EH (cell line): ENCODE measurements at regions not wholly inside any gene's neighbourhood (a gene's known extent, or its start where the extent isn't known, plus 50 kb on each side); places are given as distances from the start of the nearest gene placed in this dataset.
A peak's percentile ranks its signal among the peaks of the same experiment; 100 is the strongest.
"Not testable (repeated sequence)": the region's sequence is repeated elsewhere in the genome, so short reads cannot be mapped to it uniquely, and the experiment has no call there.

Experiments used
- DNase-seq: peaks from one replicate; pipeline ENCODE4 v3.0.0-alpha.2; 2015; ENCODE audit warnings: low read depth

GRCh38 chr6:8361259-8361658 is 74.1 kb downstream of the SLC35B3 start:
- DNase-seq = no peak

- no peak for DNase-seq
Measured at GRCh38 chr6:8352966-8353340, 82.4 kb downstream of the SLC35B3 start.

GRCh38 chr6:8352335-8352965 is 82.9 kb downstream of the SLC35B3 start:
- DNase-seq = no peak

GRCh38 chr6:8343600-8343999 is 91.7 kb downstream of the SLC35B3 start:
- no peak for DNase-seq

- no peak for DNase-seq
Measured at GRCh38 chr6:8342241-8342819, 93.0 kb downstream of the SLC35B3 start.

- no peak for DNase-seq
Measured at GRCh38 chr6:8337147-8337546, 98.2 kb downstream of the SLC35B3 start.

GRCh38 chr6:8336406-8337057 is 98.8 kb downstream of the SLC35B3 start:
- no peak for DNase-seq

GRCh38 chr6:8335896-8336295 is 99.4 kb downstream of the SLC35B3 start:
- DNase-seq = no peak

GRCh38 chr6:8335381-8335780 is 100.0 kb downstream of the SLC35B3 start:
- no peak for DNase-seq

GRCh38 chr6:8334113-8334512 is 101.2 kb downstream of the SLC35B3 start:
- no peak for DNase-seq

GRCh38 chr6:8329562-8329961 is 105.8 kb downstream of the SLC35B3 start:
- no peak for DNase-seq

GRCh38 chr6:8325743-8326142 is 109.6 kb downstream of the SLC35B3 start:
- DNase-seq = peak; percentile 3

GRCh38 chr6:8322659-8323058 is 112.7 kb downstream of the SLC35B3 start:
- DNase-seq = no peak

GRCh38 chr6:8321671-8322404 is 113.5 kb downstream of the SLC35B3 start:
- DNase-seq = no peak

- no peak for DNase-seq
Measured at GRCh38 chr6:8315154-8315553, 120.2 kb downstream of the SLC35B3 start.

- DNase-seq = no peak
Measured at GRCh38 chr6:8301502-8301901, 133.8 kb downstream of the SLC35B3 start.

- DNase-seq = no peak
Measured at GRCh38 chr6:8299034-8299433, 136.3 kb downstream of the SLC35B3 start.

GRCh38 chr6:8282946-8283345 is 152.4 kb downstream of the SLC35B3 start:
- DNase-seq = not testable (repeated sequence)

- no peak for DNase-seq
Measured at GRCh38 chr6:8282380-8282779, 153.0 kb downstream of the SLC35B3 start.

- DNase-seq = no peak
Measured at GRCh38 chr6:8279041-8279805, 156.1 kb downstream of the SLC35B3 start.

- DNase-seq = no peak
Measured at GRCh38 chr6:8278562-8278961, 156.8 kb downstream of the SLC35B3 start.

- no peak for DNase-seq
Measured at GRCh38 chr6:8277769-8278168, 157.6 kb downstream of the SLC35B3 start.
